ENCODE measurements at regions not wholly inside any gene's neighbourhood (a gene's known extent, or its start where the extent isn't known, plus 50 kb on each side); places are given as distances from the start of the nearest gene placed in this dataset.

- H3K27ac Mint-ChIP-seq (ENCODE audit: low read depth, unreplicated experiment), result no peak overlapping the region
- intact Hi-C loops (cut with micrococcal nuclease), result loop anchor here (5.0 to 10.0 kb wide), 3 partner anchors 60 to 290 kb away; partner anchors contain the start of gene MN1
- H3K9me3 Mint-ChIP-seq (ENCODE audit: unreplicated experiment), result no peaks in the 10 kb centered on the region
- TF ChIP-seq, protein P1, sequence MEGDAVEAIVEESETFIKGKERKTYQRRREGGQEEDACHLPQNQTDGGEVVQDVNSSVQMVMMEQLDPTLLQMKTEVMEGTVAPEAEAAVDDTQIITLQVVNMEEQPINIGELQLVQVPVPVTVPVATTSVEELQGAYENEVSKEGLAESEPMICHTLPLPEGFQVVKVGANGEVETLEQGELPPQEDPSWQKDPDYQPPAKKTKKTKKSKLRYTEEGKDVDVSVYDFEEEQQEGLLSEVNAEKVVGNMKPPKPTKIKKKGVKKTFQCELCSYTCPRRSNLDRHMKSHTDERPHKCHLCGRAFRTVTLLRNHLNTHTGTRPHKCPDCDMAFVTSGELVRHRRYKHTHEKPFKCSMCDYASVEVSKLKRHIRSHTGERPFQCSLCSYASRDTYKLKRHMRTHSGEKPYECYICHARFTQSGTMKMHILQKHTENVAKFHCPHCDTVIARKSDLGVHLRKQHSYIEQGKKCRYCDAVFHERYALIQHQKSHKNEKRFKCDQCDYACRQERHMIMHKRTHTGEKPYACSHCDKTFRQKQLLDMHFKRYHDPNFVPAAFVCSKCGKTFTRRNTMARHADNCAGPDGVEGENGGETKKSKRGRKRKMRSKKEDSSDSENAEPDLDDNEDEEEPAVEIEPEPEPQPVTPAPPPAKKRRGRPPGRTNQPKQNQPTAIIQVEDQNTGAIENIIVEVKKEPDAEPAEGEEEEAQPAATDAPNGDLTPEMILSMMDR (IDR thresholded peaks at IDR 0.05; ENCODE audit: unreplicated experiment), result no peak
- H3K4me1 Mint-ChIP-seq (ENCODE audit: insufficient read depth, unreplicated experiment), result peaks cover 26% of the 10 kb centered on the region
- H3K36me3 Mint-ChIP-seq (ENCODE audit: insufficient read depth, unreplicated experiment), result peaks cover 10% of the 10 kb centered on the region
- DNase-seq (ENCODE audit: unreplicated experiment), result no peak
- POLR2A ChIA-PET, result no interaction called here
- H3K27me3 Mint-ChIP-seq (ENCODE audit: insufficient read depth, unreplicated experiment), result no peaks in the 10 kb centered on the region
- CTCF ChIA-PET, result no interaction called here
- no TSS peak for BruUV-seq (replicated peaks)
- H3K4me3 Mint-ChIP-seq (ENCODE audit: unreplicated experiment), result no peak overlapping the region
These were observed 286.7 kb downstream of the MN1 start for GRCh38 chr22:27514601-27515523.

- H3K36me3 Mint-ChIP-seq (ENCODE audit: insufficient read depth, unreplicated experiment), result no peaks in the 10 kb centered on the region
- CTCF ChIA-PET, result interaction anchor here (0.6 to 0.7 kb wide), 2 partner anchors 9 to 321 kb away, joined by 3 read pairs; no protein-coding TSS in a partner anchor
These were observed 284.0 kb downstream of the MN1 start for GRCh38 chr22:27517361-27518155.

GRCh38 chr22:27518531-27519340, 282.8 kb downstream of the MN1 start:
- Mint-ChIP-seq H3K9me3 (ENCODE audit: unreplicated experiment) (no peaks in the 10 kb centered on the region), H3K27ac (ENCODE audit: low read depth, unreplicated experiment) (no peak overlapping the region), H3K27me3 (ENCODE audit: insufficient read depth, unreplicated experiment) (no peaks in the 10 kb centered on the region), H3K36me3 (ENCODE audit: insufficient read depth, unreplicated experiment) (no peaks in the 10 kb centered on the region), H3K4me3 (ENCODE audit: unreplicated experiment) (no peak overlapping the region), H3K4me1 (ENCODE audit: insufficient read depth, unreplicated experiment) (peaks cover 5% of the 10 kb centered on the region)
- intact Hi-C loops (cut with micrococcal nuclease), result loop anchor here (10.0 kb wide), 2 partner anchors 64 to 286 kb away; partner anchors contain the start of gene MN1
- ChIA-PET CTCF (no interaction called here), POLR2A (interaction anchor here (0.6 kb wide), 1 partner anchor 32 kb away, joined by 3 read pairs; no protein-coding TSS in a partner anchor)
- no TSS peak for BruUV-seq (replicated peaks)
- TF ChIP-seq, protein P1 (IDR thresholded peaks at IDR 0.05; ENCODE audit: unreplicated experiment), result no peak
- DNase-seq (ENCODE audit: unreplicated experiment), result no peak

More at GRCh38 chr22:27517361-27518155, 284.0 kb downstream of the MN1 start:
- POLR2A ChIA-PET, result no interaction called here
- BruUV-seq (replicated peaks), result no TSS peak
- Mint-ChIP-seq H3K9me3 (ENCODE audit: unreplicated experiment) (no peaks in the 10 kb centered on the region), H3K4me1 (ENCODE audit: insufficient read depth, unreplicated experiment) (peaks cover 11% of the 10 kb centered on the region), H3K27ac (ENCODE audit: low read depth, unreplicated experiment) (no peak overlapping the region), H3K27me3 (ENCODE audit: insufficient read depth, unreplicated experiment) (no peaks in the 10 kb centered on the region), H3K4me3 (ENCODE audit: unreplicated experiment) (no peak overlapping the region)
- TF ChIP-seq, protein P1 (IDR thresholded peaks at IDR 0.05; ENCODE audit: unreplicated experiment), result no peak
- no peak for DNase-seq (ENCODE audit: unreplicated experiment)
- intact Hi-C loops (cut with micrococcal nuclease), result loop anchor here (10.0 kb wide), 2 partner anchors 63 to 287 kb away; partner anchors contain the start of gene MN1
